VCaP (cell line): ENCODE measurements at regions not wholly inside any gene's neighbourhood (a gene's known extent, or its start where the extent isn't known, plus 50 kb on each side); places are given as distances from the start of the nearest gene placed in this dataset.

Experiments
- H3K27ac ChIP-seq: fragments of 450-650 bp; 2 replicates; pipeline ENCODE4 v1.5.1; 2017
- TF ChIP-seq, protein P1 (sequence below): fragments of 450-650 bp; conservative IDR thresholded peaks from 2 replicates; pipeline ENCODE4 v1.5.1; 2017; ENCODE audit warnings: mild to moderate bottlenecking, moderate library complexity

DNA sequence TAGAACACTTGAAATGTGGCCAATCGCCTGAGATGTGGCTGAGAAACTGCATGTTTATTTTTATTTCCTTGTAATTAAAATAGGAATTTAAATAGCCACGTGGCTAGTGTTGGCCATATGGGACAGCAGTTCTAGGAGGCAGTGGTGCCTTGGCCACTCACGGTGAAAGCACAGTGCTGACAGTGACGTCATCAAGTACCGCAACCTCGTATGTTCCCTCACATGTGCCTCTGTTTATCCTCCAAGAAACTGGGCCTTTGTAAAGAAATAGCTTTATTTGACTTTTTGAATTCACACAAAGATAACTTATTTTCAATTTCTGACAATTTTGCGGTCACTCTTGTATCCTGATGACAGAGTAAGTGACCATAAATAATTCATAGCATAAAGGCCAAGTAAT, 575.0 kb downstream of the DCDC2C start:
- TF ChIP-seq, protein P1, sequence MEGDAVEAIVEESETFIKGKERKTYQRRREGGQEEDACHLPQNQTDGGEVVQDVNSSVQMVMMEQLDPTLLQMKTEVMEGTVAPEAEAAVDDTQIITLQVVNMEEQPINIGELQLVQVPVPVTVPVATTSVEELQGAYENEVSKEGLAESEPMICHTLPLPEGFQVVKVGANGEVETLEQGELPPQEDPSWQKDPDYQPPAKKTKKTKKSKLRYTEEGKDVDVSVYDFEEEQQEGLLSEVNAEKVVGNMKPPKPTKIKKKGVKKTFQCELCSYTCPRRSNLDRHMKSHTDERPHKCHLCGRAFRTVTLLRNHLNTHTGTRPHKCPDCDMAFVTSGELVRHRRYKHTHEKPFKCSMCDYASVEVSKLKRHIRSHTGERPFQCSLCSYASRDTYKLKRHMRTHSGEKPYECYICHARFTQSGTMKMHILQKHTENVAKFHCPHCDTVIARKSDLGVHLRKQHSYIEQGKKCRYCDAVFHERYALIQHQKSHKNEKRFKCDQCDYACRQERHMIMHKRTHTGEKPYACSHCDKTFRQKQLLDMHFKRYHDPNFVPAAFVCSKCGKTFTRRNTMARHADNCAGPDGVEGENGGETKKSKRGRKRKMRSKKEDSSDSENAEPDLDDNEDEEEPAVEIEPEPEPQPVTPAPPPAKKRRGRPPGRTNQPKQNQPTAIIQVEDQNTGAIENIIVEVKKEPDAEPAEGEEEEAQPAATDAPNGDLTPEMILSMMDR: no peak
- no peak overlapping the region for H3K27ac ChIP-seq

DNA sequence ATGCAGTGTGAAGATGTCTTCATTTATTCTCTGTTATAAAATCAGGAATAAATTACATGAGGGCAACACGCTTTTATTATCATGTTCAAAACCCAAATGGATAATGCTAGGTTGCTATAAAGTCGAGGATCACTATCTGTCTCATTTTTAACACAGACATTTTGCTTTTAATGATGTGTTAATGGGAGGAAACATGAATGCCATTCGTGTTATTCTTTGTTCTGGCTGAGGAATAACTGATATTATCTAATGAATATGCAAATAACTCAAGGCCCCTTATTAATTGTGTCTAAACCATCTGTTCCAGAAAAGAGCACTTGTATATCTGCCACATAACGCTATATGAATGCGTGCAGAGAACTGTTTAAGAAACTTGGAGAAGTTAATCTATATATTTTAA, 576.1 kb downstream of the DCDC2C start:
- TF ChIP-seq, protein P1: no peak

DNA sequence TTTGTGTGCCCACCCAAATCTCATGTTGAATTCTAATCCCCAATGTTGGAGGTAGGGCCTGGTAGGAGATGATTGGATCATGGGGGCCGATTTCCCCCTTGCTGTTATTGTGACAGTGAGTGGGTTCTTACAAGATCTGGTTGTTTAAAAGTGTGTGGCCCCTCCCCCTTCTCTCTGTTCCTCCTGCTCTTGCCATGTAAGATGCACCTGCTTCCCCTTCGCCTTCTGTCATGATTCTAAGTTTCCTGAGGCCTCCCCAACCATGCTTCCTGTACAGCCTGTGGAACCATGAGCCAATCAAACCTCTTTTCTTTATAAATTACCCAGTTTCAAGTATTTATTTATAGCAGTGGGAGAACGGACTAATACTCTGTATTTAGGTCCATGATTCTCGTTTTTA, 588.1 kb downstream of the DCDC2C start:
- TF ChIP-seq, protein P1: no peak
- no peak overlapping the region for H3K27ac ChIP-seq

More for the DNA sequence above, 576.1 kb downstream of the DCDC2C start:
- no peak overlapping the region for H3K27ac ChIP-seq

DNA sequence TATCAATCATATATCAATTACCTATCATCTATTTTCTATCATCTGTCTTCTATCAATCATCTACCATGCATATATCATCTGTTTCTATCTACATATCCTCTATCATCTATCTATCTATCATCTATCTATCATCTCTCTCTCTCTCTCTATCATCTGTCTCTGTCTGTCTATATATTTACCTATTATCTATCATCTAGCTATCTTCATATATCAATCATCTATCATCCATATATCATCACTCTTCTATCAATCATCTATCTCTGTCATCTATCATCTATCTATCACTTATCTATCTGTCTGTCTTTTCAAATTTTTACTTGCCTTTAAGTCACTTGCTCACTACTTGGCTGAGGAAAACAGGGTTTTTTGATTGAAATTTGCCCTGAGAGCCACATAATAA, 592.3 kb downstream of the DCDC2C start:
- TF ChIP-seq, protein P1: no peak
- H3K27ac ChIP-seq: no peak overlapping the region

DNA sequence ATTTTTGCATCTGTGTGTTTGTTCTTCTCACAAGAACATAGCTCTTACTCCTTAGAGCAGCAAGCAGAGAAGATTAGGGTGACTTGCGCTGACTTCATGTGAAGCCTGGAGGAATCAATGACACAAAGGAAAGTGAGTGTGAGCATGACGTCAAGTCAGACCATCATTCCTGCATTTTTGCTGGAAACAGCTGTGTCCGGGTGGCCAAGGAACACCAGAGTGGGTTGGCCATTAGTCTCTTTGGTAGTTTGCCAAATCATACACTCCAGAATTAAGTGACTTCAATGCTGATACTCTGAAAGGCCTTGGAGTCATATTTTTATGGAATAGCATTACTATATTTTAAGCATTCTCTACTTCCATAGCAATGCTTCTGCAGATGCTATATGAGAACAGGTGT, 597.2 kb downstream of the DCDC2C start:
- no peak overlapping the region for H3K27ac ChIP-seq

DNA sequence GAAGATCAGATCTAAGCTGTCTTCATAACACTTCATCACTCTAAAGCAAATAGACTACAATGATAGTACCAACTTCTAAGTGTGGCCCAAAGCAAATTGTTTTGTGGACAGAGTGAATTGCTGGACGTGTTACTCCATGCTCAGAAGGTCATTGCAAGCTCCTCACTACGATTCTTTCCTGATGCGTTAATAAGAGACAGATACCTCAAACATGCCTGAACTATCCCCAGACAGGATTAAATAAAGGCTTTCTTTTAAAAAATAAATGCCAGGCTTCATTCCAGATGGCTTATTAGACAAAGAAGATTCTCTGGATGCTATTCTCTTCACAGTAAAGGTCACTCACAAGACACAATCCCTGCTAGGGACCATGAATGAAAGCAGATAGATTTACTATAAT, 621.2 kb downstream of the DCDC2C start:
- TF ChIP-seq, protein P1: no peak
- H3K27ac ChIP-seq: no peak overlapping the region

More for the DNA sequence above, 597.2 kb downstream of the DCDC2C start:
- TF ChIP-seq, protein P1: no peak

DNA sequence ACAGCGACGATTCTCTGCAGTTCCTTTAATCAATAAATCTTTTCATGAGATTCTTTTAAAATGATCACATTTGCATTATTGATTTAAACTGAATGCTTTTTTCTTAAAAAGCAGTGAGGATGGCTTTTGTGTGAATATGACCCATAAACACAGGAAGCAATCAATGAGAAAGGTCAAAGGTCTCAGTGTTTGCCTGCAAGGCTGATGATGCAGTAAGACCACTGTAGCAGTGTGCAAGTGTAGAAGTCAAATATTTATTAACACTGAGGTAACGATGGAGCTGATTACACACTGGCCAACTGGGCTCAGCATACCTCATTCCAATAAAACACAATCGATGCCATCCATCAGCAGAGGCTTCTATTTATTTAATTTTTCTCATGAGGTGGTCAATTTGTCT, 633.5 kb downstream of the DCDC2C start:
- TF ChIP-seq, protein P1: no peak
- H3K27ac ChIP-seq: no peak overlapping the region

DNA sequence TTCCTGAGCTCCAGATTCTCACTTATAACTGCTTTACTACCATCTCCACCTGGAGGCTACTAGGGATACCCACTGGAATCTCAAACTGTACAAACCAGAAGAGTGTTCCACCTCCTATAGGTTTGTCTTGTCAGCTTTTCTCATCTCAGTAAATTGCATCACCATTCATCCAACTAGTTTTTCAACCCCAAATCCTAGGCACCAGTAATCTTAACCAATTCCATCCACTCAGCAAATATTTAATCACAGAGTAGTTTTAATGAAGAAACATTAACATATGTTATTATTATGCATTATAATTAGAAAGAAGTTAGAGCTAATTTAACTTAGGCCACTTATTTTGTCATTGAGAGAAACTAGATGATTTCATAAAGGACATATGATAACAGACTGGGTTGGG, 635.0 kb downstream of the DCDC2C start:
- TF ChIP-seq, protein P1: no peak
- no peak overlapping the region for H3K27ac ChIP-seq
